SK-N-SH (cell line): ENCODE measurements at regions not wholly inside any gene's neighbourhood (a gene's known extent, or its start where the extent isn't known, plus 50 kb on each side); places are given as distances from the start of the nearest gene placed in this dataset.

ENCODE experiments used
- CTCF ChIA-PET: fragments of 300-600, 350-600 bp; formaldehyde crosslinking; extraction: SDS; loops from one replicate; lab custom pipeline; 2021; lab: Yijun Ruan, JAX
- POLR2A ChIA-PET: fragments of 350-600 bp; sonication (Branson Sonifier 250); formaldehyde crosslinking; extraction: SDS; loops from one replicate; lab custom pipeline; 2020; ENCODE audit warnings: antibody characterized with exemption, inconsistent platforms; lab: Yijun Ruan, JAX
- DNase-seq: peaks from one replicate; pipeline ENCODE4 v3.0.0; 2012
- H2AFZ ChIP-seq: fragments of 200-600 bp; sonication (generic); 2 replicates; pipeline ENCODE4 v1.8.1; 2016; ENCODE audit warnings: antibody characterized with exemption, mild to moderate bottlenecking, low read depth
- H3F3A ChIP-seq: fragments of 200-600 bp; sonication (generic); replicated peaks from 2 replicates; pipeline ENCODE3; 2016; ENCODE audit warnings: antibody characterized with exemption, mild to moderate bottlenecking; ENCODE audit not compliant: insufficient read depth
- H3K27ac ChIP-seq, 2 experiments: fragments of 200-500 bp in 1 of 2; fragments of 200-600 bp in 1 of 2; sonication (Bioruptor generic) in 1 of 2; sonication (generic), shearing (Covaris generic) in 1 of 2; 2 replicates each; pipeline versions ENCODE4 v1.5.1 to v1.6.1; 2014 to 2016; ENCODE audit warnings: low read depth in 2 of 2, inconsistent platforms in 1 of 2, low read length in 1 of 2, mild to moderate bottlenecking in 1 of 2, mixed read lengths in 1 of 2
- H3K27me3 ChIP-seq: fragments of 200-600 bp; sonication (generic), shearing (Covaris generic); 2 replicates; pipeline ENCODE4 v1.6.1; 2016; ENCODE audit warnings: mixed run types; ENCODE audit not compliant: insufficient read depth
- H3K36me3 ChIP-seq, 2 experiments: fragments of 200-500 bp in 1 of 2; fragments of 200-600 bp in 1 of 2; sonication (Bioruptor generic) in 1 of 2; sonication (generic) in 1 of 2; replicated peaks in 1 of 2; 2 replicates each; pipeline versions ENCODE3 to v1.5.1; 2014 to 2016; ENCODE audit warnings: low read length in 1 of 2, mild to moderate bottlenecking in 1 of 2; ENCODE audit not compliant: insufficient read depth in 2 of 2, control insufficient read depth in 1 of 2
- H3K4me1 ChIP-seq, 2 experiments: fragments of 200-500 bp in 1 of 2; fragments of 200-600 bp in 1 of 2; sonication (Bioruptor generic) in 1 of 2; sonication (generic), shearing (Covaris generic) in 1 of 2; 2 replicates each; pipeline versions ENCODE4 v1.5.1 to v1.6.1; 2014 to 2016; ENCODE audit warnings: low read depth in 1 of 2, low read length in 1 of 2, mixed run types in 1 of 2; ENCODE audit not compliant: insufficient read depth in 2 of 2, control insufficient read depth in 1 of 2
- H3K4me2 ChIP-seq: fragments of 200-600 bp; sonication (generic), shearing (Covaris generic); 2 replicates; pipeline ENCODE4 v1.6.1; 2017; ENCODE audit warnings: mixed run types
- H3K4me3 ChIP-seq, 2 experiments: fragments of 200-500 bp in 1 of 2; fragments of 200-600 bp in 1 of 2; sonication (Bioruptor generic) in 1 of 2; sonication (generic), shearing (Covaris generic) in 1 of 2; 2 replicates each; pipeline versions ENCODE4 v1.5.1 to v1.8.1; 2014 to 2016; ENCODE audit warnings: low read depth in 2 of 2, inconsistent platforms in 1 of 2, low read length in 1 of 2, mild to moderate bottlenecking in 1 of 2, mixed read lengths in 1 of 2, moderate library complexity in 1 of 2
- H3K79me2 ChIP-seq: fragments of 200-600 bp; sonication (generic); 2 replicates; pipeline ENCODE4 v1.8.1; 2017; ENCODE audit warnings: mild to moderate bottlenecking; ENCODE audit not compliant: insufficient read depth
- H3K9ac ChIP-seq: fragments of 200-600 bp; sonication (generic); 2 replicates; pipeline ENCODE4 v1.6.1; 2017; ENCODE audit warnings: mixed run types
- H3K9me2 ChIP-seq: fragments of 200-600 bp; sonication (generic); 2 replicates; pipeline ENCODE4 v1.6.1; 2017; ENCODE audit warnings: mixed run types
- H3K9me3 ChIP-seq: fragments of 200-600 bp; sonication (generic); 2 replicates; pipeline ENCODE4 v1.6.1; 2017; ENCODE audit warnings: mixed run types, mild to moderate bottlenecking, moderate library complexity
- H4K20me1 ChIP-seq: fragments of 200-600 bp; sonication (generic); 2 replicates; pipeline ENCODE4 v1.6.1; 2017; ENCODE audit warnings: mild to moderate bottlenecking, mixed run types; ENCODE audit not compliant: insufficient read depth
- CTCF ChIP-seq: fragments of 200-600 bp; sonication (generic); IDR thresholded peaks from 2 replicates; pipeline ENCODE4 v1.6.1; 2017; ENCODE audit warnings: antibody characterized with exemption, mild to moderate bottlenecking, moderate library complexity
- ELF1 ChIP-seq: IDR thresholded peaks from 2 replicates; pipeline ENCODE4 v1.4.0; 2012
- EP300 ChIP-seq, 2 experiments: IDR thresholded peaks; 2 replicates each; pipeline versions ENCODE4 v1.4.0 to v1.6.1; 2012; ENCODE audit warnings: borderline replicate concordance in 1 of 2, low read depth in 1 of 2, low read length in 1 of 2
- GABPA ChIP-seq: IDR thresholded peaks from 2 replicates; pipeline ENCODE4 v1.4.0; 2012; ENCODE audit warnings: low read depth, mild to moderate bottlenecking
- GATA2 ChIP-seq: sonication (generic); formaldehyde crosslinking; IDR thresholded peaks from 2 replicates; pipeline ENCODE4 v1.5.0; 2020; ENCODE audit warnings: mild to moderate bottlenecking, missing genetic modification reagents
- MEF2A ChIP-seq: IDR thresholded peaks from 2 replicates; pipeline ENCODE4 v1.4.0; 2012; ENCODE audit warnings: low read depth, borderline replicate concordance
- MXI1 ChIP-seq: IDR thresholded peaks from 2 replicates; pipeline ENCODE4 v1.6.1; 2012; ENCODE audit warnings: mild to moderate bottlenecking, low read depth, low read length, improper control_type of control experiment
- NRF1 ChIP-seq: IDR thresholded peaks from 2 replicates; pipeline ENCODE4 v1.6.1; 2012; ENCODE audit warnings: low read depth, mild to moderate bottlenecking, low read length
- RCOR1 ChIP-seq: fragments of 150-350 bp; IDR thresholded peaks from 2 replicates; pipeline ENCODE4 v1.6.1; 2017; ENCODE audit warnings: antibody characterized with exemption, low read length
- REST ChIP-seq: IDR thresholded peaks from 2 replicates; pipeline ENCODE4 v1.6.1; 2012; ENCODE audit warnings: mild to moderate bottlenecking, low read depth, low read length, moderate library complexity
- RFX5 ChIP-seq: IDR thresholded peaks from 2 replicates; pipeline ENCODE4 v1.6.1; 2012; ENCODE audit warnings: mild to moderate bottlenecking, improper control_type of control experiment, low read length
- TCF12 ChIP-seq: IDR thresholded peaks from 2 replicates; pipeline ENCODE4 v1.4.0; 2012
- YY1 ChIP-seq: IDR thresholded peaks from 2 replicates; pipeline ENCODE4 v1.4.0; 2012; ENCODE audit warnings: low read depth, mild to moderate bottlenecking
- ZBTB33 ChIP-seq: IDR thresholded peaks from 2 replicates; pipeline ENCODE4 v1.4.0; 2012; ENCODE audit warnings: low read depth, borderline replicate concordance
- WGBS: methylation state at CpG from one replicate; pipeline ENCODE4 v1.1.6; 2017; ENCODE audit warnings: low lambda C conversion rate; 5-methylcytosine and 5-hydroxymethylcytosine counted together
- TF ChIP-seq, protein P1 (sequence below): IDR thresholded peaks from 2 replicates; pipeline ENCODE4 v1.4.0; 2012; ENCODE audit warnings: low read depth, borderline replicate concordance

- H3K27ac ChIP-seq, result no peak overlapping the region
- no peaks in the 10 kb centered on the region for H3K79me2 ChIP-seq
- no peaks in the 10 kb centered on the region for H3K36me3 ChIP-seq
- no peaks in the 10 kb centered on the region for H3K9me2 ChIP-seq
- H3K27me3 ChIP-seq, result no peaks in the 10 kb centered on the region
- H3K9me3 ChIP-seq, result no peaks in the 10 kb centered on the region
- H4K20me1 ChIP-seq, result no peaks in the 10 kb centered on the region
- ChIA-PET POLR2A (no interaction called here), CTCF (interaction anchor here (0.6 kb wide), 1 partner anchor 33 kb away, joined by 3 read pairs; no protein-coding TSS in a partner anchor)
- no peaks in the 10 kb centered on the region for H3K4me1 ChIP-seq
- 57% methylated on average over 4 of the region's 4 CpGs for WGBS
- no peak overlapping the region for H3K4me2 ChIP-seq
- H2AFZ ChIP-seq, result no peak overlapping the region
- H3F3A ChIP-seq, result peaks cover 9% of the 10 kb centered on the region
- TF ChIP-seq ZBTB33 (no peak), MEF2A (no peak), MXI1 (no peak), REST (no peak), RFX5 (no peak), NRF1 (no peak)
- no peak for DNase-seq
- no peak overlapping the region for H3K4me3 ChIP-seq
- no peak overlapping the region for H3K9ac ChIP-seq
These were observed 279.1 kb upstream of the IL12B start for GRCh38 chr5:159609359-159609758.

GRCh38 chr5:159610966-159611579 is 280.8 kb upstream of the IL12B start:
- 64% methylated on average over 2 of the region's 2 CpGs for WGBS
- no peaks in the 10 kb centered on the region for H3K4me1 ChIP-seq
- no peaks in the 10 kb centered on the region for H4K20me1 ChIP-seq
- no peak overlapping the region for H3K27ac ChIP-seq
- H3K36me3 ChIP-seq, result no peaks in the 10 kb centered on the region
- H3K9me2 ChIP-seq, result no peaks in the 10 kb centered on the region
- no peak overlapping the region for H2AFZ ChIP-seq
- H3K9ac ChIP-seq, result no peak overlapping the region
- no peaks in the 10 kb centered on the region for H3K79me2 ChIP-seq
- no peak overlapping the region for H3K4me3 ChIP-seq
- no peak overlapping the region for H3K4me2 ChIP-seq
- H3K9me3 ChIP-seq, result no peaks in the 10 kb centered on the region
- H3K27me3 ChIP-seq, result no peaks in the 10 kb centered on the region
- no peak for DNase-seq
- H3F3A ChIP-seq, result peaks cover 9% of the 10 kb centered on the region
- CTCF ChIA-PET, result no interaction called here
- POLR2A ChIA-PET, result no interaction called here
- TF ChIP-seq, protein P1, sequence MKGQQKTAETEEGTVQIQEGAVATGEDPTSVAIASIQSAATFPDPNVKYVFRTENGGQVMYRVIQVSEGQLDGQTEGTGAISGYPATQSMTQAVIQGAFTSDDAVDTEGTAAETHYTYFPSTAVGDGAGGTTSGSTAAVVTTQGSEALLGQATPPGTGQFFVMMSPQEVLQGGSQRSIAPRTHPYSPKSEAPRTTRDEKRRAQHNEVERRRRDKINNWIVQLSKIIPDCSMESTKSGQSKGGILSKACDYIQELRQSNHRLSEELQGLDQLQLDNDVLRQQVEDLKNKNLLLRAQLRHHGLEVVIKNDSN, result no peak
- TF ChIP-seq RFX5 (no peak), REST (no peak), CTCF (no peak), TCF12 (no peak), GATA2 (no peak), RCOR1 (no peak), GABPA (no peak), EP300 (IDR thresholded peaks at IDR 0.05; ENCODE audit: borderline replicate concordance in 1 of 2, low read depth in 1 of 2, low read length in 1 of 2) (no peak), YY1 (no peak), ELF1 (no peak)
